Transverse colon (tissue), 4 donors: ENCODE measurements at regions not wholly inside any gene's neighbourhood (a gene's known extent, or its start where the extent isn't known, plus 50 kb on each side); places are given as distances from the start of the nearest gene placed in this dataset.

Source experiments
- DNase-seq: peaks from one replicate; pipeline ENCODE4 v3.0.0-alpha.2; 2019
- H3K27ac ChIP-seq, 4 donors: fragments of 200-600 bp; sonication (generic); 2 replicates each; pipeline ENCODE4 v1.5.1; 2016 to 2018; ENCODE audit warnings: inconsistent platforms in 4 of 4
- H3K27me3 ChIP-seq: fragments of 200-600 bp; sonication (generic); 2 replicates; pipeline ENCODE4 v1.5.1; 2017; ENCODE audit warnings: inconsistent platforms
- H3K36me3 ChIP-seq, 4 donors: fragments of 200-600 bp; sonication (generic); 2 replicates each; pipeline ENCODE4 v1.5.1; 2017 to 2019; ENCODE audit warnings: inconsistent platforms in 4 of 4
- H3K4me1 ChIP-seq, 4 donors: fragments of 200-600 bp; sonication (generic); 2 replicates each; pipeline ENCODE4 v1.5.1; 2017 to 2020; ENCODE audit warnings: inconsistent platforms in 4 of 4
- H3K4me3 ChIP-seq, 4 donors: fragments of 200-600 bp; sonication (generic); 1 replicate in 1 of 4; 2 replicates in 3 of 4; pipeline versions ENCODE4 v1.5.1 to v1.6.1; 2017 to 2019; ENCODE audit warnings: inconsistent platforms in 4 of 4
- H3K9me3 ChIP-seq, 2 donors: fragments of 200-600 bp; sonication (generic); 2 replicates each; pipeline ENCODE4 v1.5.1; 2017 to 2019; ENCODE audit warnings: inconsistent platforms in 2 of 2
- EP300 ChIP-seq: sonication (generic); formaldehyde crosslinking; IDR thresholded peaks from one replicate; pipeline ENCODE4 v1.6.1; 2017; ENCODE audit warnings: antibody characterized with exemption, low read depth
- POLR2A ChIP-seq: fragments of 450-650 bp; IDR thresholded peaks from one replicate; pipeline ENCODE4 v1.6.1; 2016; ENCODE audit warnings: antibody characterized with exemption, mild to moderate bottlenecking, moderate library complexity
- POLR2AphosphoS5 ChIP-seq, 3 donors: sonication (generic); formaldehyde crosslinking; IDR thresholded peaks; one replicate each; pipeline ENCODE4 v1.6.1; 2016; ENCODE audit warnings: antibody characterized with exemption in 3 of 3
- WGBS, 2 donors: methylation state at CpG; one replicate each; pipeline ENCODE4 v1.1.5; 2018; ENCODE audit warnings: low coverage in 1 of 2; 5-methylcytosine and 5-hydroxymethylcytosine counted together
- in situ Hi-C, 4 donors: fragments of 200-750 bp; cut with MboI; loops; one replicate each; pipeline versions ENCODE4 v1.15.0 to v1.15.1; 2017; ENCODE audit warnings: low sequenced_read_pairs in 3 of 4, low pct_ligation_motif_present in 1 of 4, low pct_unique_long_range_greater_than_20kb in 1 of 4
- intact Hi-C: fragments of 100-400 bp; cut with DNase I; formaldehyde crosslinking; loops from one replicate; pipeline ENCODE4 v1.15.1; 2023; ENCODE audit warnings: low total_unique reads
- TF ChIP-seq, protein P1 (sequence below), 5 experiments: fragments of 200-600 bp in 3 of 5; fragments of 450-650 bp in 2 of 5; sonication (generic) in 3 of 5; IDR thresholded peaks; 1 replicate in 2 of 5; 2 replicates in 3 of 5; pipeline ENCODE4 v1.5.1; 2016 to 2017; ENCODE audit warnings: antibody characterized with exemption in 5 of 5, inconsistent platforms in 3 of 5, mild to moderate bottlenecking in 2 of 5, moderate library complexity in 1 of 5

- in situ Hi-C loops (no loop called here), intact Hi-C loops (no loop called here)
- H3K4me1 ChIP-seq: no peaks in the 10 kb centered on the region
- H3K4me3 ChIP-seq: no peak overlapping the region
- H3K9me3 ChIP-seq: no peaks in the 10 kb centered on the region
- no peak for TF ChIP-seq POLR2A
- TF ChIP-seq POLR2AphosphoS5 (IDR thresholded peaks at IDR 0.05): no peak
- TF ChIP-seq, protein P1, sequence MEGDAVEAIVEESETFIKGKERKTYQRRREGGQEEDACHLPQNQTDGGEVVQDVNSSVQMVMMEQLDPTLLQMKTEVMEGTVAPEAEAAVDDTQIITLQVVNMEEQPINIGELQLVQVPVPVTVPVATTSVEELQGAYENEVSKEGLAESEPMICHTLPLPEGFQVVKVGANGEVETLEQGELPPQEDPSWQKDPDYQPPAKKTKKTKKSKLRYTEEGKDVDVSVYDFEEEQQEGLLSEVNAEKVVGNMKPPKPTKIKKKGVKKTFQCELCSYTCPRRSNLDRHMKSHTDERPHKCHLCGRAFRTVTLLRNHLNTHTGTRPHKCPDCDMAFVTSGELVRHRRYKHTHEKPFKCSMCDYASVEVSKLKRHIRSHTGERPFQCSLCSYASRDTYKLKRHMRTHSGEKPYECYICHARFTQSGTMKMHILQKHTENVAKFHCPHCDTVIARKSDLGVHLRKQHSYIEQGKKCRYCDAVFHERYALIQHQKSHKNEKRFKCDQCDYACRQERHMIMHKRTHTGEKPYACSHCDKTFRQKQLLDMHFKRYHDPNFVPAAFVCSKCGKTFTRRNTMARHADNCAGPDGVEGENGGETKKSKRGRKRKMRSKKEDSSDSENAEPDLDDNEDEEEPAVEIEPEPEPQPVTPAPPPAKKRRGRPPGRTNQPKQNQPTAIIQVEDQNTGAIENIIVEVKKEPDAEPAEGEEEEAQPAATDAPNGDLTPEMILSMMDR (IDR thresholded peaks at IDR 0.05): no peak
- TF ChIP-seq EP300: no peak
- H3K27me3 ChIP-seq: no peaks in the 10 kb centered on the region
- WGBS, 2 donors: 70 to 81% methylated on average over 2 to 15 of the region's 15 CpGs
- DNase-seq: no peak
- H3K27ac ChIP-seq: no peak overlapping the region
- H3K36me3 ChIP-seq: no peaks in the 10 kb centered on the region
Measured at GRCh38 chr5:1701216-1701864, 98.3 kb downstream of the MRPL36 start.

- no peaks in the 10 kb centered on the region for H3K36me3 ChIP-seq
- TF ChIP-seq POLR2A (no peak), POLR2AphosphoS5 (IDR thresholded peaks at IDR 0.05) (no peak), EP300 (no peak)
- TF ChIP-seq, protein P1 (IDR thresholded peaks at IDR 0.05): no peak
- no peak overlapping the region for H3K4me3 ChIP-seq
- no peaks in the 10 kb centered on the region for H3K27me3 ChIP-seq
- no peak overlapping the region for H3K27ac ChIP-seq
- intact Hi-C loops: no loop called here
- WGBS, 2 donors: 38 to 76% methylated on average over 1 to 6 of the region's 6 CpGs
- in situ Hi-C loops: no loop called here
- no peaks in the 10 kb centered on the region for H3K9me3 ChIP-seq
- no peak for DNase-seq
- no peaks in the 10 kb centered on the region for H3K4me1 ChIP-seq
Measured at GRCh38 chr5:1699394-1699793, 100.2 kb downstream of the MRPL36 start.

- Histone ChIP-seq H3K27ac (no peak overlapping the region), H3K27me3 (no peaks in the 10 kb centered on the region), H3K36me3 (no peaks in the 10 kb centered on the region), H3K4me1 (no peaks in the 10 kb centered on the region), H3K4me3 (no peak overlapping the region), H3K9me3 (no peaks in the 10 kb centered on the region)
- no peak for TF ChIP-seq POLR2AphosphoS5 (IDR thresholded peaks at IDR 0.05)
- no peak for TF ChIP-seq POLR2A
- TF ChIP-seq, protein P1 (IDR thresholded peaks at IDR 0.05): no peak
- TF ChIP-seq EP300: no peak
- intact Hi-C loops: no loop called here
- in situ Hi-C loops: no loop called here
- DNase-seq: no peak
- WGBS, 2 donors: 77 to 83% methylated on average over 11 to 12 of the region's 12 CpGs
Measured at GRCh38 chr5:1698589-1699316, 100.9 kb downstream of the MRPL36 start.

- Histone ChIP-seq H3K27me3 (no peaks in the 10 kb centered on the region), H3K9me3 (no peaks in the 10 kb centered on the region), H3K27ac (no peak overlapping the region), H3K4me1 (no peaks in the 10 kb centered on the region), H3K4me3 (no peak overlapping the region), H3K36me3 (no peaks in the 10 kb centered on the region)
- TF ChIP-seq POLR2A: no peak
- TF ChIP-seq, protein P1 (IDR thresholded peaks at IDR 0.05): no peak
- TF ChIP-seq EP300: no peak
- no peak for TF ChIP-seq POLR2AphosphoS5 (IDR thresholded peaks at IDR 0.05)
- in situ Hi-C loops (no loop called here), intact Hi-C loops (loop anchor here (1.0 kb wide), 1 partner anchor 41 kb away; no protein-coding TSS in a partner anchor)
- 22 to 51% methylated on average over 2 of the region's 2 CpGs for WGBS, 2 donors
- DNase-seq: no peak
Measured at GRCh38 chr5:1692381-1692780, 107.3 kb downstream of the MRPL36 start.
